GM13976 (cell line): ENCODE measurements at regions not wholly inside any gene's neighbourhood (a gene's known extent, or its start where the extent isn't known, plus 50 kb on each side); places are given as distances from the start of the nearest gene placed in this dataset.

Experiments
- DNase-seq: peaks from one replicate; pipeline ENCODE4 v3.0.0; 2012; ENCODE audit warnings: low spot score
- CTCF ChIP-seq: IDR thresholded peaks from 2 replicates; pipeline ENCODE4 v1.5.1; 2012; ENCODE audit warnings: borderline replicate concordance, mild to moderate bottlenecking; ENCODE audit not compliant: insufficient read depth; ENCODE audit errors: extremely low read depth, missing control alignments, control extremely low read depth
- in situ Hi-C: fragments of 300-500 bp; cut with MboI; formaldehyde crosslinking; loops from one replicate; pipeline ENCODE4 v1.12.0; 2022; ENCODE audit warnings: low sequenced_read_pairs, mixed read lengths, inconsistent platforms; ENCODE audit not compliant: unreplicated experiment

GRCh38 chr4:141565379-141566089 lies 70.8 kb upstream of the IL15 start:
- no peak for DNase-seq
- no peak for TF ChIP-seq CTCF
- in situ Hi-C loops: no loop called here

- TF ChIP-seq CTCF: no peak
- in situ Hi-C loops: no loop called here
- DNase-seq: no peak
These were observed 69.0 kb upstream of the IL15 start for GRCh38 chr4:141567326-141567915.

- no peak for TF ChIP-seq CTCF
- no peak for DNase-seq
- in situ Hi-C loops: no loop called here
These were observed 67.2 kb upstream of the IL15 start for GRCh38 chr4:141569141-141569540.

GRCh38 chr4:141570290-141570689 lies 66.1 kb upstream of the IL15 start:
- in situ Hi-C loops: no loop called here
- no peak for DNase-seq
- no peak for TF ChIP-seq CTCF

- in situ Hi-C loops: no loop called here
- TF ChIP-seq CTCF: no peak
These were observed 65.0 kb upstream of the IL15 start for GRCh38 chr4:141571362-141571761.

GRCh38 chr4:141571793-141572192 lies 64.6 kb upstream of the IL15 start:
- TF ChIP-seq CTCF: no peak
- in situ Hi-C loops: no loop called here
- no peak for DNase-seq

More at GRCh38 chr4:141571362-141571761, 65.0 kb upstream of the IL15 start:
- no peak for DNase-seq
